ENCODE measurements at regions not wholly inside any gene's neighbourhood (a gene's known extent, or its start where the extent isn't known, plus 50 kb on each side); places are given as distances from the start of the nearest gene placed in this dataset.
"Not testable (repeated sequence)": the region's sequence is repeated elsewhere in the genome, so short reads cannot be mapped to it uniquely, and the experiment has no call there.

DNA sequence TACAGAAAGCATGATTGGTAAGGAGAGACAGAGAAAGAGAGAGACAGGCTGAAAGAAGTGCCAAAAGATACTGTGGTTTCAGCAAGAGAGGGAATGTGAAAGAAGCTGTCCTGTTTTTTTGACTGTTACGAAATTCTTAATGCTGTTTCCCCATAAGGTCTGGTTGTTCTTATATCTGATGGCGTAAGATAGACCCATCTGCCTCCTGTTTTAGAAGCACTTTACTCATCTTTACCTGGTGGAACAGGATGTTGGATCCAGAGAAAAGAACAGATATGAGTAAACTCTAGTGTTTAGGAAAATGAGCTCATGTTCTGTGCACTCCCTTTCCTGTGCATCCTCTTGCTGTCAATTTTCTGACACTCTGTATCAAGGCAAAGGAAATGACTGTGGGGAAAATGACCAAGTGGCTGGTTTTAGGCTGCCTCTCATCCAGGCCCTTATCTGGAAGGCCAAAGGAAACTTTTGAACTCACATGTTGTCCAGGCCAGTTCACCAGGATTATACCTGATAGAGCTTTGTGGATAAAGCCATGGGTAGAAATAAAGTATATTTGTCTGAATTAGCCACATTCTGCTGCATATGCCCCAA lies 311.7 kb upstream of the HTR2C start:
- no peaks in the 10 kb centered on the region for H3K9me3 ChIP-seq (ENCODE audit: control insufficient read depth, insufficient read depth, low read length)
- no peaks in the 10 kb centered on the region for H3K27me3 ChIP-seq (ENCODE audit: control insufficient read depth, insufficient read depth, low read length)
- no peaks in the 10 kb centered on the region for H3K4me1 ChIP-seq (ENCODE audit: control insufficient read depth, insufficient read depth, low read length)
- H3K27ac ChIP-seq (ENCODE audit: low read length): no peak overlapping the region
- no peak for DNase-seq (ENCODE audit: low read depth, low spot score)
- H3K4me3 ChIP-seq (ENCODE audit: low read length): no peak overlapping the region
- no peaks in the 10 kb centered on the region for H3K36me3 ChIP-seq (ENCODE audit: control insufficient read depth, insufficient read depth, low read length)
- WGBS (ENCODE audit: insufficient coverage, insufficient read length): no CpG with 5 or more reads among the region's 2 CpGs

DNA sequence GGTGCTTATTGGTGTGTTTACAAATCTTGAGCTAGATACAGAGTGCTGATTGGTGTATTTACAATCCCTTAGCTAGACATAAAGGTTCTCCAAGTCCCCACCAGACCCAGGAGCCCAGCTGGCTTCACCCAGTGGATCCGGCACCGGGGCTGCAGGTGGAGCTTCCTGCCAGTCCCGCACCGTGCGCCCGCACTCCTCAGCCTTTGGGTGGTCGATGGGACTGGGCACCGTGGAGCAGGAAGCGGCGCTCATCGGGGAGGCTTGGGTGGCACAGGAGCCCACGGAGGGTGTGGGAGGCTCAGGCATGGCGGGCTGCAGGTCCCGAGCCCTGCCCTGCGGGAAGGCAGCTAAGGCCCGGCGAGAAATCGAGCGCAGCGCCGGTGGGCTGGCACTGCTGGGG lies 313.5 kb upstream of the HTR2C start:
- H3K4me1 ChIP-seq (ENCODE audit: control insufficient read depth, insufficient read depth, low read length); H3K9me3 ChIP-seq (ENCODE audit: control insufficient read depth, insufficient read depth, low read length); DNase-seq (ENCODE audit: low read depth, low spot score); H3K27me3 ChIP-seq (ENCODE audit: control insufficient read depth, insufficient read depth, low read length); H3K27ac ChIP-seq (ENCODE audit: low read length); H3K36me3 ChIP-seq (ENCODE audit: control insufficient read depth, insufficient read depth, low read length); H3K4me3 ChIP-seq (ENCODE audit: low read length): not testable (repeated sequence)
- WGBS (ENCODE audit: insufficient coverage, insufficient read length): no CpG with 5 or more reads among the region's 21 CpGs

DNA sequence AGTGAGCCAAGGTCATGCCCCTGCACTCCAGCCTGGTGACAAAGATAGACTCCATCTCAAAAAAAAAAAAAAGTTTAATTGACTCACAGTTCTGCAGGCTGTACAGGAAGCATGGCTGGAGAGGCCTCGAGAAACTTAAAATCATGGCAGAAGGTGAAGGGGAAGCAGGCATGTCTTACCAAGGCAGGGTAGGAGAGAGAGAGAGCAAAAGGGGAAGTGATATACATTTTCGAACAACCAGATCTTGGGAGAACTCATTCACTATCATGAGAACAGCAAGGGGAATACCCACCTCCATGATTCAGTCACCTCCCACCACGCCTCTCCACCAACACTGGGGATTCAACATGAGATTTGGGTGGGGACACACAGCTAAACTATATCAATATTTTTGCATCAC lies 315.2 kb upstream of the HTR2C start:
- Histone ChIP-seq H3K36me3 (ENCODE audit: control insufficient read depth, insufficient read depth, low read length) (no peaks in the 10 kb centered on the region), H3K27me3 (ENCODE audit: control insufficient read depth, insufficient read depth, low read length) (no peaks in the 10 kb centered on the region), H3K4me3 (ENCODE audit: low read length) (no peak overlapping the region), H3K9me3 (ENCODE audit: control insufficient read depth, insufficient read depth, low read length) (no peaks in the 10 kb centered on the region), H3K4me1 (ENCODE audit: control insufficient read depth, insufficient read depth, low read length) (no peaks in the 10 kb centered on the region), H3K27ac (ENCODE audit: low read length) (no peak overlapping the region)
- WGBS (ENCODE audit: insufficient coverage, insufficient read length): no CpG with 5 or more reads among the region's 3 CpGs
- no peak for DNase-seq (ENCODE audit: low read depth, low spot score)

DNA sequence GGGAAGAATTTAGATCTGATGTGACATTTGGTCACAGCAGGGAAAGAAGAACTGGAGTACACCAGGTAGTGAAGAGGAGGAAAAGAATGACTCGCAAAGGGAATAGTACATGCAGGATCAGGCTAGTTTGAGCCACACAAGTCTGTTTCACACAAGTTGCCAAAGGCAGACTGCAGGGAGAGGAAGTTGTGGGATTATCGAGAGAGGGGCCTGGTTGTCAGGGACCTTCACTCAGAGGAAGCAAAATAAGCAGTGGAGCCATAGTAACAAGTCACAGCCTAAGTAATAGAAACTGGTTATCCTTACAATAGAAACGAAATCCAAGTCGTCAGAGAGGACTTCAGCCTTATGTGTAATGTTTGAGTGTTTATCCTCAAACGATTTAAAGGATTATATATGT lies 316.7 kb upstream of the HTR2C start:
- 100% methylated on average over 1 of the region's 5 CpGs for WGBS (ENCODE audit: insufficient coverage, insufficient read length)
- Histone ChIP-seq H3K4me1 (ENCODE audit: control insufficient read depth, insufficient read depth, low read length) (no peaks in the 10 kb centered on the region), H3K36me3 (ENCODE audit: control insufficient read depth, insufficient read depth, low read length) (no peaks in the 10 kb centered on the region), H3K4me3 (ENCODE audit: low read length) (no peak overlapping the region), H3K9me3 (ENCODE audit: control insufficient read depth, insufficient read depth, low read length) (no peaks in the 10 kb centered on the region), H3K27ac (ENCODE audit: low read length) (no peak overlapping the region), H3K27me3 (ENCODE audit: control insufficient read depth, insufficient read depth, low read length) (no peaks in the 10 kb centered on the region)
- no peak for DNase-seq (ENCODE audit: low read depth, low spot score)

DNA sequence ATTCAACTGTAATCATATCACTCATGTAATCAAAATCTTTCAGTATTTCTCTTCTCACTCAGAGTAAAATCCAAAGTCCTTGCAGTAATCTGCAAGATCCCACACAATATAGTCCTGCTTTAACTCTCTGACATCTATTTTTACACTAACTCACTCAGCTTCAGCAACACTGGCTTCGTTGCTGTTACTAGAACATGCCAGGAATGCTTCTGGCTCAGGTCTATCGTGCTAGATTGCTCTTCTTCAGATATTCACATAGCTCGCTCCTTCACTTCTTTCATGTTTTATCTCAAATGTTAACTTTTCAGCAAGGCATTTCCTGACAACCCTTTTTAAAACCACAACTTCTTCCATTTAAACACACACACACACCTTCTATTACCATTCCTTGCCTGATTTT lies 331.7 kb upstream of the HTR2C start:
- no peak for DNase-seq (ENCODE audit: low read depth, low spot score)
- no peak overlapping the region for H3K27ac ChIP-seq (ENCODE audit: low read length)
- no peaks in the 10 kb centered on the region for H3K27me3 ChIP-seq (ENCODE audit: control insufficient read depth, insufficient read depth, low read length)
- H3K4me3 ChIP-seq (ENCODE audit: low read length): no peak overlapping the region
- no peaks in the 10 kb centered on the region for H3K9me3 ChIP-seq (ENCODE audit: control insufficient read depth, insufficient read depth, low read length)
- WGBS (ENCODE audit: insufficient coverage, insufficient read length): no CpG with 5 or more reads among the region's 3 CpGs
- no peaks in the 10 kb centered on the region for H3K36me3 ChIP-seq (ENCODE audit: control insufficient read depth, insufficient read depth, low read length)
- H3K4me1 ChIP-seq (ENCODE audit: control insufficient read depth, insufficient read depth, low read length): no peaks in the 10 kb centered on the region

DNA sequence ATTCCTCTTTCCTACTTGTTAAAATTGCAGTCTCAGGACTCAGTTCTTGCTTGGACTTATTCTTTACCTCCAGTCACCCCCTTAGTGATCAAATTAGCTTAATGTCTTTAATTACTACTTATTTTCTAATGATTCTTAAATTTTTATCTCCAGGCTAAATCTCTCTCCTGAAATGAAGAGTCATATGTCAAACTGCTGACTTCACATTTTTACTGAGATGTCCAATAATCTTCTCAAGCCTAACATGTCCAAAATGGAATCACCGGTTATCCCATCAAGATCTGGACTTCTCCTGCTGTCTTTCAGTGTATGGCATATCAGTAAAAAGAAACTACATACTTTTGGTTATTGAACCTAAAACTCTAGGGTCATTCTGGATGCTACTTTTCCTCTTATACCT lies 332.3 kb upstream of the HTR2C start:
- DNase-seq (ENCODE audit: low read depth, low spot score): no peak
- H3K9me3 ChIP-seq (ENCODE audit: control insufficient read depth, insufficient read depth, low read length): no peaks in the 10 kb centered on the region
- no peak overlapping the region for H3K27ac ChIP-seq (ENCODE audit: low read length)
- H3K27me3 ChIP-seq (ENCODE audit: control insufficient read depth, insufficient read depth, low read length): no peaks in the 10 kb centered on the region
- H3K4me3 ChIP-seq (ENCODE audit: low read length): no peak overlapping the region
- no CpG with 5 or more reads among the region's 1 CpG for WGBS (ENCODE audit: insufficient coverage, insufficient read length)
- H3K4me1 ChIP-seq (ENCODE audit: control insufficient read depth, insufficient read depth, low read length): no peaks in the 10 kb centered on the region
- no peaks in the 10 kb centered on the region for H3K36me3 ChIP-seq (ENCODE audit: control insufficient read depth, insufficient read depth, low read length)

DNA sequence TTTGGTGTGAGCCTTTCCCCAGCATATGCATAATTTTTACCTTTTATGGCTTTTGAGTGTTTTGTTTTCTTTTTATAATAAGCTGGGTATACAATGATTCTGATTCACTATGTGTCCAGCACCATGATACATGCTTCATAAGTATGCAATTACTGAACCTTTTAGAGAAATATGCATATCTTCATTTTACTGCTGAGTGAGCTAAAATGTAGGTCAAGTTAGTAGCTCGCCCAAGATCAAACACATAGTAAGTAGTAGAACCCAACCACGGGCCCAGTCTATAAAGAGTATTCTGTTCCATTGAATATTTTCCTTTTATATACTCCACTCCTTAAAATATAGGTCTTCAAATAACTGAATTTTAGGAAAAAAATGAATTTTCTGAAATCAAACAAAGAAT lies 362.4 kb upstream of the HTR2C start:
- no CpG with 5 or more reads among the region's 2 CpGs for WGBS (ENCODE audit: insufficient coverage, insufficient read length)
- Histone ChIP-seq H3K9me3 (ENCODE audit: control insufficient read depth, insufficient read depth, low read length) (no peaks in the 10 kb centered on the region), H3K27ac (ENCODE audit: low read length) (no peak overlapping the region), H3K4me3 (ENCODE audit: low read length) (no peak overlapping the region), H3K4me1 (ENCODE audit: control insufficient read depth, insufficient read depth, low read length) (no peaks in the 10 kb centered on the region), H3K36me3 (ENCODE audit: control insufficient read depth, insufficient read depth, low read length) (no peaks in the 10 kb centered on the region), H3K27me3 (ENCODE audit: control insufficient read depth, insufficient read depth, low read length) (no peaks in the 10 kb centered on the region)
- DNase-seq (ENCODE audit: low read depth, low spot score): no peak

DNA sequence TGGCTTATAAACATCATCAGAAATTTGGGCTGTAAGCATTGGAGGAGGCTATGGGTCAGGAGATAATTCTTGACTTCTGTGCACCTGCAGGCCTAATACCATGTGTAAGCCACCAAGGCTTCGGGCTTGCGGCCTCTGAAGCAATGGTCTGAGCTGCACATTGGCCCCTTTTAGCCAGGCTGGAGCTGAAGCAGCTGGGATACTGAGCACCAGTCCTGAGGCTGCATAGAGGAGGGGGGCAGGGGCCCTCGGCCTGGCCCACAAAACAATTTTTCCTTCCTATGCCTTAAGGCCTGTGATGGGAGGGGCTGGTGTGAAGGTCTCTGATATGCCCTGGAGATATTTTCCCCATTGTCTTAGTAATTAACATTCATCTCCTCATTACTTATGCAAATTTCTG lies 373.0 kb upstream of the HTR2C start:
- Histone ChIP-seq H3K27me3 (ENCODE audit: control insufficient read depth, insufficient read depth, low read length) (no peaks in the 10 kb centered on the region), H3K4me3 (ENCODE audit: low read length) (no peak overlapping the region)
- WGBS (ENCODE audit: insufficient coverage, insufficient read length): no CpG with 5 or more reads among the region's 3 CpGs

DNA sequence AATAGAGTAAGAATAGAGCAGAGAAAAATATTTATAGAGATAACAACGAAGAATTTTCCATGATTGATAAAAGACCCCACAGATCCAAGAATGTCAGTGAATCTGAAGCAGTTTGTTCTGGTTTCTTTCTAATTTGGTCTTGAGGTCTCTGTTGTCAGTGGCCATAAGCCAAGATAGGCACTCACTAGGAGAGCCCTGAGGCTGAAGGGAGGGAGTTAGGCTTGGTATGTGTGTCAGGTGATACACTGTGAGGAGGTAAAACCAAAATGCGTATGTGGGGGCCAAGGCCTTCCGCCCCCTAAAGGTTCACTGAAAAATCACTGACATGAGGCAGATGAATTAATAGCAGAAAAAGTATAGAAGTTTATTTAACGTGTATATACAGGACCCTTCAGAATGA lies 382.3 kb upstream of the HTR2C start:
- Histone ChIP-seq H3K9me3 (ENCODE audit: control insufficient read depth, insufficient read depth, low read length) (no peaks in the 10 kb centered on the region), H3K4me3 (ENCODE audit: low read length) (no peak overlapping the region), H3K36me3 (ENCODE audit: control insufficient read depth, insufficient read depth, low read length) (no peaks in the 10 kb centered on the region), H3K27me3 (ENCODE audit: control insufficient read depth, insufficient read depth, low read length) (no peaks in the 10 kb centered on the region), H3K27ac (ENCODE audit: low read length) (no peak overlapping the region), H3K4me1 (ENCODE audit: control insufficient read depth, insufficient read depth, low read length) (no peaks in the 10 kb centered on the region)
- no peak for DNase-seq (ENCODE audit: low read depth, low spot score)
- no CpG with 5 or more reads among the region's 4 CpGs for WGBS (ENCODE audit: insufficient coverage, insufficient read length)

More for the DNA sequence above, 373.0 kb upstream of the HTR2C start:
- Histone ChIP-seq H3K4me1 (ENCODE audit: control insufficient read depth, insufficient read depth, low read length) (no peaks in the 10 kb centered on the region), H3K27ac (ENCODE audit: low read length) (no peak overlapping the region), H3K9me3 (ENCODE audit: control insufficient read depth, insufficient read depth, low read length) (no peaks in the 10 kb centered on the region), H3K36me3 (ENCODE audit: control insufficient read depth, insufficient read depth, low read length) (no peaks in the 10 kb centered on the region)
- DNase-seq (ENCODE audit: low read depth, low spot score): no peak

DNA sequence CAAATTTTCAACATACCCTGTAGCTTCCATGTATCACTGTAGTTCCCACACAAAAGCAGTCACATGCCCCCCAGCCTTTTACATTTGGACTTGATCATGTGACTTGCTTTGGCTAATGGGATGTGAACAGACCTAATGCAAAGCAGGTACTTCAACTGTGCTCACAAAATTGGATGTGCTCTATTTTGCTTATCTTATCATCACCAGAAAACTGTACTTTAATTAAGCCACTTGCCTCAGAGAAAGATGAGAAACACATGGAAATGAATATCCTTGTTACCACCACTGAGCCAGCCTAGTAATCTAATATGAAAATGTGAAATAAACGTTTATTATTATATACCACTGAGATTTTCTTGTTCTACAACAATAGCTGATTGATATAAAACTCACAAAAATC lies 402.7 kb upstream of the HTR2C start:
- Histone ChIP-seq H3K27me3 (ENCODE audit: control insufficient read depth, insufficient read depth, low read length) (no peaks in the 10 kb centered on the region), H3K4me3 (ENCODE audit: low read length) (no peak overlapping the region), H3K9me3 (ENCODE audit: control insufficient read depth, insufficient read depth, low read length) (no peaks in the 10 kb centered on the region), H3K27ac (ENCODE audit: low read length) (no peak overlapping the region), H3K4me1 (ENCODE audit: control insufficient read depth, insufficient read depth, low read length) (no peaks in the 10 kb centered on the region), H3K36me3 (ENCODE audit: control insufficient read depth, insufficient read depth, low read length) (no peaks in the 10 kb centered on the region)
- DNase-seq (ENCODE audit: low read depth, low spot score): no peak
- WGBS (ENCODE audit: insufficient coverage, insufficient read length): no CpG with 5 or more reads among the region's 1 CpG

DNA sequence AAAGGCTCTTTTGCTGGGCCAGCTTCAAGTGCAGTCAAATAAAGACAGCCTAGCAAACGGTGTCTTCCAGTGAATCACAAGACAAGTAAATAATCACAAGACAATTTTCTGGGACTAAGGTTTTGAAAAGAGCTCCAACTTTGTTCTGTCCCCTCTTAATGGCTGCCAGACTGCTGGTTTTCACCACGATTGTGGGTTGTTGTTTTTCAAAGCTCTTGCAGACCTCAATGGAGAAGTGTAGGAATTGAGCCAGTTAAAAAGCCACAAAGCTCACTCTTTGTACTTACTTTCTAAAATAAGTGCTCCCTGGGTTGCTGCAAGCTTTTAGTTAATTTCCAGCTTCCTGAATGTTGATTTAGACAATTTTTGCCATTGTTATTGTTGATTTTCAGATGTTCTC lies 405.8 kb upstream of the HTR2C start:
- H3K27me3 ChIP-seq (ENCODE audit: control insufficient read depth, insufficient read depth, low read length): no peaks in the 10 kb centered on the region
- H3K4me3 ChIP-seq (ENCODE audit: low read length): no peak overlapping the region
- no peak for DNase-seq (ENCODE audit: low read depth, low spot score)
- H3K36me3 ChIP-seq (ENCODE audit: control insufficient read depth, insufficient read depth, low read length): no peaks in the 10 kb centered on the region
- H3K27ac ChIP-seq (ENCODE audit: low read length): no peak overlapping the region
- no peaks in the 10 kb centered on the region for H3K9me3 ChIP-seq (ENCODE audit: control insufficient read depth, insufficient read depth, low read length)
- no peaks in the 10 kb centered on the region for H3K4me1 ChIP-seq (ENCODE audit: control insufficient read depth, insufficient read depth, low read length)
- WGBS (ENCODE audit: insufficient coverage, insufficient read length): no CpG with 5 or more reads among the region's 2 CpGs
